Trophoblast cell (in vitro differentiated cells and primary cell): ENCODE measurements at regions not wholly inside any gene's neighbourhood (a gene's known extent, or its start where the extent isn't known, plus 50 kb on each side); places are given as distances from the start of the nearest gene placed in this dataset.

Source experiments
- DNase-seq, 2 donors: peaks; one replicate each; pipeline ENCODE4 v3.0.0-alpha.2; 2016
- H2AFZ ChIP-seq: 2 replicates; pipeline ENCODE4 v1.6.1; 2013; ENCODE audit warnings: low read length, moderate library complexity, mild to moderate bottlenecking; ENCODE audit not compliant: insufficient read depth, poor library complexity
- H2AK5ac ChIP-seq: 2 replicates; pipeline ENCODE4 v1.6.1; 2013; ENCODE audit warnings: mild to moderate bottlenecking, low read length
- H2BK120ac ChIP-seq: 2 replicates; pipeline ENCODE4 v1.6.1; 2013; ENCODE audit warnings: low read length, mild to moderate bottlenecking, moderate library complexity; ENCODE audit not compliant: insufficient read depth, poor library complexity
- H2BK12ac ChIP-seq: 2 replicates; pipeline ENCODE4 v1.6.1; 2013; ENCODE audit warnings: mild to moderate bottlenecking, low read length, moderate library complexity
- H2BK5ac ChIP-seq: 2 replicates; pipeline ENCODE4 v1.6.1; 2013; ENCODE audit warnings: low read length, low read depth, moderate library complexity, mild to moderate bottlenecking; ENCODE audit not compliant: poor library complexity
- H3K14ac ChIP-seq: 2 replicates; pipeline ENCODE4 v1.6.1; 2013; ENCODE audit warnings: mild to moderate bottlenecking, low read length
- H3K18ac ChIP-seq: 2 replicates; pipeline ENCODE4 v1.6.1; 2013; ENCODE audit warnings: mild to moderate bottlenecking, low read length
- H3K23ac ChIP-seq: 2 replicates; pipeline ENCODE4 v1.6.1; 2013; ENCODE audit warnings: low read length
- H3K27ac ChIP-seq: 2 replicates; pipeline ENCODE4 v1.5.1; 2013; ENCODE audit warnings: low read depth, mild to moderate bottlenecking, inconsistent platforms, low read length, moderate library complexity
- H3K27me3 ChIP-seq: 2 replicates; pipeline ENCODE4 v1.6.1; 2013; ENCODE audit warnings: inconsistent platforms, mild to moderate bottlenecking, low read length, moderate library complexity; ENCODE audit not compliant: insufficient read depth
- H3K36me3 ChIP-seq, 2 experiments: 1 replicate in 1 of 2; 2 replicates in 1 of 2; pipeline ENCODE4 v1.6.1; 2013; ENCODE audit warnings: low read length in 2 of 2, mild to moderate bottlenecking in 2 of 2, moderate library complexity in 1 of 2; ENCODE audit not compliant: insufficient read depth in 2 of 2, control insufficient read depth in 1 of 2
- H3K4ac ChIP-seq: 2 replicates; pipeline ENCODE4 v1.6.1; 2013; ENCODE audit warnings: low read depth, mild to moderate bottlenecking, low read length, moderate library complexity
- H3K4me1 ChIP-seq, 2 experiments: 1 replicate in 1 of 2; 2 replicates in 1 of 2; pipeline ENCODE4 v1.6.1; 2013; ENCODE audit warnings: low read length in 2 of 2, mild to moderate bottlenecking in 2 of 2, moderate library complexity in 1 of 2; ENCODE audit not compliant: insufficient read depth in 2 of 2, control insufficient read depth in 1 of 2
- H3K4me2 ChIP-seq: 2 replicates; pipeline ENCODE4 v1.6.1; 2013; ENCODE audit warnings: inconsistent platforms, mild to moderate bottlenecking, low read length, moderate library complexity
- H3K4me3 ChIP-seq: 2 replicates; pipeline ENCODE4 v1.5.1; 2013; ENCODE audit warnings: mild to moderate bottlenecking, low read depth, low read length, inconsistent platforms
- H3K79me1 ChIP-seq: one replicate; pipeline ENCODE4 v1.6.1; 2013; ENCODE audit warnings: low read length
- H3K79me2 ChIP-seq: 2 replicates; pipeline ENCODE4 v1.6.1; 2013; ENCODE audit warnings: low read length, mild to moderate bottlenecking; ENCODE audit not compliant: control insufficient read depth, insufficient read depth, poor library complexity
- H3K9ac ChIP-seq: 2 replicates; pipeline ENCODE4 v1.6.1; 2013; ENCODE audit warnings: mild to moderate bottlenecking, low read length
- H3K9me3 ChIP-seq: 2 replicates; pipeline ENCODE4 v1.6.1; 2013; ENCODE audit warnings: low read depth, mild to moderate bottlenecking, control low read depth, inconsistent platforms, low read length; ENCODE audit not compliant: insufficient read depth
- H4K12ac ChIP-seq: 2 replicates; pipeline ENCODE4 v1.6.1; 2013; ENCODE audit warnings: low read depth, mild to moderate bottlenecking, low read length, moderate library complexity
- H4K8ac ChIP-seq: 2 replicates; pipeline ENCODE4 v1.6.1; 2013; ENCODE audit warnings: low read depth, mild to moderate bottlenecking, low read length, moderate library complexity
- H4K91ac ChIP-seq: one replicate; pipeline ENCODE4 v1.6.1; 2013; ENCODE audit warnings: low read depth, mild to moderate bottlenecking, low read length, moderate library complexity
- WGBS: extraction: QIAGEN DNeasy Blood & Tissue Kit; methylation state at CpG from one replicate; pipeline ENCODE4 v1.1.7; 2013; ENCODE audit warnings: missing lambda C conversion rate; ENCODE audit not compliant: insufficient read length, insufficient coverage; ENCODE audit errors: extremely low coverage; 5-methylcytosine and 5-hydroxymethylcytosine counted together

DNA sequence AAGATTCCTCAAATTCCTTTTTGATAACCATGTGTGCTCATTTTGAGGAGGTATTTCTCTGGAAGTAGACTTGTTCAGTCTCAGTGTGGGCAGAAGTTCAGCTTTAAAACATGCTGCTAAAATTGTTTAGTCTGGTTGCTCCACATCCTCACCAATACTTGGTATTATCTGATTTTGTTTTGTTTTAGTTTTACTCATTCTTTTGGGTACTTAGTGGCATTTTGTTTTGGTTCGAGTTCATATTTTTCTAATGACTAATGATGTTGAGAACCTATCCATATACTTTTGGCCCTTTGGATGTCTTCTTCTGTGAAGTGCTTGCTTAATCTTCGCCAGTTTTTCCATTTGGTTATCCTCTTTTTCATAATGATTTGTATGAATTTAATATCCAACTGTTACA lies 694.2 kb upstream of the FZD8 start:
- Histone ChIP-seq H3K4ac (no peak overlapping the region), H3K4me2 (no peak overlapping the region), H4K91ac (no peak overlapping the region), H3K27ac (no peak overlapping the region), H3K27me3 (no peaks in the 10 kb centered on the region), H2BK12ac (no peak overlapping the region), H3K9ac (no peak overlapping the region), H3K18ac (no peak overlapping the region), H3K9me3 (no peaks in the 10 kb centered on the region), H3K79me2 (no peaks in the 10 kb centered on the region), H4K12ac (no peak overlapping the region), H4K8ac (no peak overlapping the region), H2AFZ (no peak overlapping the region), H3K4me3 (no peak overlapping the region), H3K79me1 (no peaks in the 10 kb centered on the region), H3K36me3 (no peaks in the 10 kb centered on the region), H2BK5ac (no peak overlapping the region), H3K14ac (no peak overlapping the region), H2AK5ac (no peak overlapping the region), H2BK120ac (no peak overlapping the region), H3K4me1 (no peaks in the 10 kb centered on the region), H3K23ac (no peak overlapping the region)
- peak in 1 of 2 donors; percentile 23 for DNase-seq
- no CpG with 5 or more reads among the region's 2 CpGs for WGBS

DNA sequence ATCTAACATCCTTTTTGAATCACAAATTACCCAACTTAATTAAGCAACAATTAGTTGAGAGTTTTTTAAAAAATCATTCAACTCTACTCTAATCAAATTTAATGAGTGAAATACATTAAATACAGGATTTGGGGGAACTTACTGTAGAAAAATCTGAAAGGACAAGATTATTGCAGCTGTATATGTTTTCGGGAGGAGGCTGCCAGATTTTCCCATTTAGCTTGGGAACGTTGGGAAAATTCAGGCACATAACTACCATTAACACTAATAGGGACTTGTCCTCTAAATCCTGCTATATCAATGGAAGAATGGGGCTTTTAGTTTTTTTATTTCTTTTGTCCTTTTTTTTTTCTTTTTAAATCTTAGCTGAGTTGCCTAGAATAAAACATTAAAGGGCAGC lies 691.4 kb upstream of the FZD8 start:
- Histone ChIP-seq H2AFZ (no peak overlapping the region), H4K8ac (no peak overlapping the region), H3K9ac (no peak overlapping the region), H2BK5ac (no peak overlapping the region), H3K79me2 (no peaks in the 10 kb centered on the region), H3K4ac (no peak overlapping the region), H3K23ac (no peak overlapping the region), H3K9me3 (no peaks in the 10 kb centered on the region), H3K14ac (no peak overlapping the region), H2BK12ac (no peak overlapping the region), H3K27ac (no peak overlapping the region), H3K27me3 (no peaks in the 10 kb centered on the region), H4K12ac (no peak overlapping the region), H3K79me1 (no peaks in the 10 kb centered on the region), H2BK120ac (no peak overlapping the region), H3K36me3 (no peaks in the 10 kb centered on the region), H2AK5ac (no peak overlapping the region), H3K18ac (no peak overlapping the region), H4K91ac (no peak overlapping the region), H3K4me3 (no peak overlapping the region), H3K4me2 (no peak overlapping the region), H3K4me1 (no peaks in the 10 kb centered on the region)
- WGBS: no CpG with 5 or more reads among the region's 2 CpGs
- no peak for DNase-seq

DNA sequence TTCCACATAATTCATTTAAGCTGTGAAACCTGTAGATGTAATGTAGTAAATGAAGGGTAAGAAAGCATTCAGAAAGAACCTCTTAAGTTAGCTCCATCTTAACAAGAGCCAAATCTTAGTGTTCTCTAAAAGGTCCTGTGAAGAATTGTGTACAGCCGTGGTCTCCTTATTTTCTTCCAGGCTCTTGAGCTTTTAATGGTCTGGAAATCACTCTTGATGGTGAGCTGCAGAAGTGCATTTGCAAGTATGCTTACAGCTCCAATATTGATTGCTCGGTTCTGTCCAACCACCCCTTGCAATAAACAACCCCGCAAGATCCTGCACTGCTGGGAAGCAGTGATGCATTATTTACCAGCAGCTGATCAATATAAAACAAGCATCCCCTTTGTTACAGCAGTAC lies 690.8 kb upstream of the FZD8 start:
- Histone ChIP-seq H2BK12ac (no peak overlapping the region), H3K9ac (no peak overlapping the region), H4K12ac (no peak overlapping the region), H3K27ac (no peak overlapping the region), H4K91ac (no peak overlapping the region), H3K4ac (no peak overlapping the region), H3K14ac (no peak overlapping the region), H3K79me1 (no peaks in the 10 kb centered on the region), H2AK5ac (no peak overlapping the region), H3K4me2 (no peak overlapping the region), H3K36me3 (no peaks in the 10 kb centered on the region), H3K4me1 (no peaks in the 10 kb centered on the region), H3K4me3 (no peak overlapping the region), H3K18ac (no peak overlapping the region), H3K23ac (no peak overlapping the region), H2AFZ (no peak overlapping the region), H3K9me3 (no peaks in the 10 kb centered on the region), H3K79me2 (no peaks in the 10 kb centered on the region), H3K27me3 (no peaks in the 10 kb centered on the region), H4K8ac (no peak overlapping the region), H2BK5ac (no peak overlapping the region), H2BK120ac (no peak overlapping the region)
- WGBS: no CpG with 5 or more reads among the region's 3 CpGs
- DNase-seq: no peak

DNA sequence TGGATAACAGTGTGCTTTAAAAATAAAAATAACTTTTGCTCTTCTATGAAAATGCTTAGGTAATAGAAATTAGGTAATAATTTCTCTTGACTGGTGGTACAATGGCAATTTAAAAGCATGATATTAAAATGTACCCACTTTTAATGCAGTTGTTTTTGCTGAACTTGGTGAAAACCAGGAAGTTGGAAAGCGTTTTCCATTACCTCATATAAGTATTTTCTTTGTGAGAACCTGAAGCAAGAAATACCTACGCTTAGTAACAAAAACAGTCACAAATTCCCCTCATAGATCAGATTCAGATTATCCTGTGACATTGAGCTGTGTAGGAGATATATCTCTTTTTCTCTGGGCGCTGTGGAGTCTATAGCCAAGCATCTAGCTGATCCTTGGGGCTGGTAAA lies 689.0 kb upstream of the FZD8 start:
- Histone ChIP-seq H3K9me3 (no peaks in the 10 kb centered on the region), H4K8ac (no peak overlapping the region), H3K9ac (no peak overlapping the region), H2BK120ac (no peak overlapping the region), H3K27me3 (no peaks in the 10 kb centered on the region), H3K4ac (no peak overlapping the region), H3K79me1 (peaks cover 3% of the 10 kb centered on the region), H3K36me3 (no peaks in the 10 kb centered on the region), H2BK5ac (no peak overlapping the region), H2BK12ac (no peak overlapping the region), H3K23ac (no peak overlapping the region), H3K4me1 (no peaks in the 10 kb centered on the region), H2AFZ (no peak overlapping the region), H4K12ac (no peak overlapping the region), H3K18ac (no peak overlapping the region), H4K91ac (no peak overlapping the region), H3K4me2 (no peak overlapping the region), H3K27ac (no peak overlapping the region), H3K79me2 (no peaks in the 10 kb centered on the region), H3K4me3 (no peak overlapping the region), H2AK5ac (no peak overlapping the region), H3K14ac (no peak overlapping the region)
- WGBS: no CpG with 5 or more reads among the region's 3 CpGs
- peak in 1 of 2 donors; percentile 23 for DNase-seq
